ENCODE measurements at regions not wholly inside any gene's neighbourhood (a gene's known extent, or its start where the extent isn't known, plus 50 kb on each side); places are given as distances from the start of the nearest gene placed in this dataset.

- TF ChIP-seq CTCF (IDR thresholded peaks at IDR 0.05) (no peak), POLR2A (IDR thresholded peaks at IDR 0.05) (no peak), EP300 (IDR thresholded peaks at IDR 0.05) (no peak), POLR2AphosphoS5 (IDR thresholded peaks at IDR 0.05) (no peak)
These were observed 76.9 kb downstream of the PRL start for GRCh38 chr6:22219925-22220324.

Data from suprapubic skin (tissue), 4 donors.